Stimulated activated CD8-positive, alpha-beta memory T cell treated with anti-CD3 and anti-CD28 coated beads, Interleukin-2, amount 100 ng/mL, for 48 hours (primary cell): ENCODE measurements at regions not wholly inside any gene's neighbourhood (a gene's known extent, or its start where the extent isn't known, plus 50 kb on each side); places are given as distances from the start of the nearest gene placed in this dataset.

Source experiments
- DNase-seq, 2 donors: peaks; one replicate each; pipeline ENCODE4 v3.0.0-alpha.2; 2020; ENCODE audit warnings: low read depth in 2 of 2

DNA sequence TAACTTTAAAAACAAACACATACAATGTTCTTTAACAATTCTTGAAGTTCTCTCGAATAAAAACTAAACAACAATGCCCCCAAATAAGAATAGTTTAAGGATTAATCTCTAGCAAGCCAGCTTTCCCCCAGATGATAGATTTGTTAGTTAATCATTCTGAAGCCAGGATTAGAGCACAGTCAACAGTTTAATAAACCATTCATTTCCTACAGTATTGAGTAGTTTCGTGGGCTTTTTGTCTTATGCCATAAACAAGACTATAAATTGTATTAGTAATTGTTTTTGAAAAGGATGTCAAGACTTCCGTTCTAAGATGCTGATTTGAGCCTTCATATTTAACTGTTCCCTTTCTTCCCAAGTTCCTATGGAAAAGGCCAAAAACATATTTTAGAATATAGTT, 136.6 kb downstream of the PIK3R1 start:
- no peak for DNase-seq

DNA sequence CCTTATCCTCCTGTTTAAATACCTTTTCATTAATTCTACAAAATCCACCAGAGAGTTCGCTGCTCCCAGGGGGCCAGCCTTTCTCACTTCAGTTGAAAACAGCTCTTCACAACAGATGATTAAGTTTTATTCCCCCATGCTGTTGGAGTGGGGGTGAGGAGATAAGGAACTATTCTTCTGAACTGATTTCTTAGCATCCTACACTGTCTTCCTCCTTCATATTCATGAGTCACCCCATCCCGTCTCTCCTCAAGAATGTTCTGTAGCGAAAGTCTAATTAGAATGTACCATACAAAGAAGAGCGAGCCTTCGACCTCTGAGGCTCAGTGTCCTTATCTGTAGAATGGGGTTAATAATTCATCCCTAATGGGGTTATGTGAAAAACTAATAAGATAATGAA, 138.0 kb downstream of the PIK3R1 start:
- no peak for DNase-seq

DNA sequence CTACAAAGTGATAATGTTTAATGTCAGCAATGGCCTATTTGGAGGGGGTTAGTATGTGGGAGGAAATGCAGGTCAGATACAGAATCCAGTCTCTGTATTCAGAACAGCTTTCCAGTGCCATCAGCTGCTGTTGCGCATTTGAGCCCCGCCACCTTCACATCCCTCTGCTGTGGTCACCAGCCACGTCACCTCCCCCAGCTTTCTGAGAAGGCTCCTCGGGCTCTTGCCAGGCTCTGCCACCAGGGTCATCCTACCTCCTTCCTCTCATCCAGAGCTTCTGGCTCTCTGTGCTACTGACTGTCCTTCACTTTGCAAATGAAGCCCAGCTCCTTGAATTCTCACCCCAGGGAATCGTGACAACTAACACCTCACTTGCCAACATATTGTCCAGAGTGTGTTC, 138.8 kb downstream of the PIK3R1 start:
- no peak for DNase-seq

DNA sequence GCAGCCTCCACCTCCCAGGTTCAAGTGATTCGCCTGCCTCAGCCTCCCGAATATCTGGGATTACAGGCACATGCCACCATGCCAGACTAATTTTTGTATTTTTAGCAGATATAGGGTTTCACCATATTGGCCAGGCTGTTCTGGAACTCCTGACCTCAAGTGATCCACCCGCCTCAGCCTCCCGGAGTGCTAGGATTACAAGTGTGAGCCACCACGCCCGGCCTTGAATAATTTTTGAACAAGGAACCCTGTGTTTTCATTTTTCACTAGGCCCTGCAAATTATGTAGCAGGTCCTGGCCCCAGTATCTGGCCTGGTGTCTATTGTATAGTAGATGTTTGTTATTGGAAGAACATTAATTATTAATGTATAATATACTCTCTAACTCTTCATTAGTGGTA, 140.7 kb downstream of the PIK3R1 start:
- no peak for DNase-seq

DNA sequence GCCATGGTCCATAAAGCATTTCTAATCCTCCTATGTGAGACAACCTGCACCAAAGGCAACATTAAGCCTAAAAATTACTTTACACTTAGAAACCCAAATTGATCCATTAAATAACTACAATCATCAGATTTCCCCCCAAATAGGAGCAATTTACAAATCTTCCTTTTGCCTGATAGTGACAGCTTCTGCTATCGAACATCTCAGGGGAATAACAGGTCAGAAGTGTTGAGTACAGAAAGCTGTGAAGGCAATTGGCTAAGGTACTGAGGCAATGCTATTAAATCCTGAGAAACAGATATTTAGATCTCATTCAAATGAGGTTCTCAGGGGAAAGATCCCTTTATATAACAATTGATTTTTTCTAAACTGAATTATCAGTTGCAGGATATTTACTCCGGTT, 141.1 kb downstream of the PIK3R1 start:
- DNase-seq: no peak

DNA sequence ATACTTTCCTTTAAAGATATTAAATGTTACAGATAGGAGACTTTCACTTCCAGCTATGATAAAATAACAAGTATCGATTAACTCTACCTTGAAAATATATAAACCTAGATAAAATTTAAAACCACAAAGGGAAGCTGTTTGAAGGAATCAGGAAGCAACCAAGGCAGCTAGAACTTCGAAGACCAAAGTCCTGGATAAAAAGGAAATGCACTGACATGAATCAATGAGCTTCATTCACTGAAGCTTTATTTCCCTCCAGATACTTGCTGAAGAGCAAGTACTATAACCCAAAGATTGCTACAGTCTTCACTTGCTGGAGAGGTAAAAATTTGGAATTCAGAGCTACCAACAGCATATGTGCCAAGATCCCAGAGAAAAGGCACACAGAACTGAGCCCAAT, 144.1 kb downstream of the PIK3R1 start:
- no peak for DNase-seq

DNA sequence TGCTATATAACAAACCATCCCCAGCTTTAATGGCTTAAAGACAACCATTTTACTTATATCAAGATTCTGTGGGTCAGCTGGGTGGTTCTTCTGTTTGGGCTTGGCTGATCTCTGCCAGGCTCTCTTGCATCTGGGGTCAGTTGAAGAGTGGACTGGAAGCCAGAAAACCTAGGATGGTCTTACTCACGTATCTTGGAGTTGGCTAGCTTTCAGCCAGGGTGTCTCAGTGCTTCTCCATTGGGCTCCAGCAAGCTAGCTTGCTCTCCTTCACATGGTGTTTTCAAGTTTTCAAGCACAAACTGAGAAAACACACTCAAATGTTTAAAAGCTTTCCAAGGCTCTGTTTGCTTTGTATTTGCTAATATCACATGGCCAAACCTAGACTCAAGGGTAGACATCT, 146.8 kb downstream of the PIK3R1 start:
- DNase-seq: no peak

DNA sequence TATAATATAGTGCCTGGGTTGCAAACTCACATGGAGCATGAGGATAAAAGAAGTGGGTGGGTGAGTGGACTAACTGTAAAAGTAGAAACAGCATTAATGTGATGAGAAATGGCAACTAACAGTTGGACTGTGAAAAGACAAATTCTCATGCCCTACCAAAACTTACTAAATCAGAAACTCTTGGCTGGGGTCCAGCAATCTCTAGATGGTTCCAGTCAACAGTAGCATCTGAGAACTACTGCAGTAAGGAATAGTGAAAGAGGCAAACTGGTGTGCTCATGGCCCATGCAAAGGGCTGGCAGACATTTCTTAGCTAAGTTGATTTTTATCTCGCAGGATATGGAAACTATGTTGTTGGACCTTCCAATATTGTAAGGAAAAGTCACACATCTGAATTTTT, 150.3 kb downstream of the PIK3R1 start:
- DNase-seq: no peak

DNA sequence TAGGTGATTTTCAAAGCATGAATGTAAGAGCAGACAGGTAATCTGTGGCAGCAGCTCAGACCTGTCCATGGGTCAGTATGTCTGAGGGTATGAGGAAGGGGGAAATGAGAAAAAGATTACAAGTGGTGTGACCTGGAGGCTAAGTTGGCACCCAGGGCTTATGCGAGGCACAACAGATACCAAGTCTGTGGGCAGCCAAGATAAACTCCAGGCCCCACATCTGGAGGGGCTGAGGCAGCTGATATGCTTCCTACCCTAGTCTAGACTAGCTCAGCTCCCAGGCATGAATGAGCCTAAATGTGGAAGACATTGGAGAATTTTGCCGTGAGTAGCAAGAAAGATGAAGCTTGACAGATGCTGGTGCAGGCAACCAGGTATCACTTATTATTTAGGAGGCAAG, 151.7 kb downstream of the PIK3R1 start:
- no peak for DNase-seq

DNA sequence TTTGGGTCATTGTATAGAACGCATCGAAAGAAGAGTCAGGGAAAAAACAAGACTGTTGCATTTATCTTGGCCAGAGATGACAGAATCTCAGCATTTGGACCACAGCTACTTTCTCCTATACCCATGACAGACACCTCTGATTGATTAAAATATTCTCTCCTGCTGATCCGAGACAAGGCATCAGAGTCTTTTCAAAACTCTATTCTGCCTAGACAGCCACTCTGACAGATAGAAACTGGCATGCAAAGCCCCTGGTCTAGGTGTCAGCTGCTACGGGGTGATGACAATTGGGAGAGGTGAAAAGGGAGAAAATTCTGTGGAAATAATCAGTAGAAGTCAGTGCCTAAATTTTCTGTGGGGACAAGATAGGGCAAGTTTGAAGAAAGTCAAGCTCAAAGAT, 152.2 kb downstream of the PIK3R1 start:
- DNase-seq: no peak

DNA sequence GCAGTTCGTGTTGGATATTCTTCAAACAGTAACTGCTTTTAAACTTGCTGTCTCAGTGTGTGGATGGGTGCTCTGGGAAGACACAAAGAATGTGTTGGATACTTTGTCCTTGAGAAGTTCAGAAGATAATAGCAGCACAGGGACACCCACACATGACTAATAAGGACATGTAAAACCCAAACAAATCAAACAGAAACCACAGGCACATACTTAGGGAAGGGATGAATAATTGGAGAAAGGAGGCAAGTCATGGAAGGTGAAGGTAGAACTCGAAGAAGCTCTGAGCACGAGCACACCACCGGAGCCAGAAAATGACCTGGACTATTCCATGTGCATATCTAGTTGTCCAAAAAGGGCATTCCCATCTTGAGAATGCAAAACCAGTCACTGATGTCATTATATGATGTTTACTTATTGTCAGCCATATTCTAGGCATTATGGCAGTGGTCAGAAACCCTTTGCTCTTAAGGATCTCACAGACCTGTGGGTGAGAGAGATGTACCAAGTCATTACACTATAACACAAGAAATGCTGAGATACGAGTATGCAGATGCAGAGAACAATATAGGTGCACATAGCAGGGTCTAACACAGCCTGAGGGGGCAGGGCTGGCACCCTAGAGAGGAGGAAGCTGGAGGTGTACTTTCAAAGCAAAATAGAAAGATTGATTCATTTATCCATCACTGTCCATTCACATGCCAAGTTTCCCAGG, 152.9 kb downstream of the PIK3R1 start:
- DNase-seq: no peak

DNA sequence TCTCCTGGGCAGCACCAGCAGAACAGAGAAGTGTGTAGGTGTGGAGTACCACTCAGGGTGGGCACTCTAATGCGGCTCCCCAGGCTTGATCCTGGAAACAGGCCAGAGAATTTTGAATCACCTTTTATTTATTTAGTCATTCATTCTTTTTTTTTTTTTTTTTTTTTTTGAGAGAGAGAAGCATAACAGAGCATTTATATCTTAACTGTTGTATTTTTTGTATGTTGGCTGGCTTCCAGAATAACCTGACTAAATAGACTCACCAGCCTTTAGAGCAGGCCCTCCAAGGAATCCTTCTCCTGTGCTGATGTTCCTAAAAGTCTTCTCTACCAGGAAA, 153.4 kb downstream of the PIK3R1 start:
- no peak for DNase-seq

DNA sequence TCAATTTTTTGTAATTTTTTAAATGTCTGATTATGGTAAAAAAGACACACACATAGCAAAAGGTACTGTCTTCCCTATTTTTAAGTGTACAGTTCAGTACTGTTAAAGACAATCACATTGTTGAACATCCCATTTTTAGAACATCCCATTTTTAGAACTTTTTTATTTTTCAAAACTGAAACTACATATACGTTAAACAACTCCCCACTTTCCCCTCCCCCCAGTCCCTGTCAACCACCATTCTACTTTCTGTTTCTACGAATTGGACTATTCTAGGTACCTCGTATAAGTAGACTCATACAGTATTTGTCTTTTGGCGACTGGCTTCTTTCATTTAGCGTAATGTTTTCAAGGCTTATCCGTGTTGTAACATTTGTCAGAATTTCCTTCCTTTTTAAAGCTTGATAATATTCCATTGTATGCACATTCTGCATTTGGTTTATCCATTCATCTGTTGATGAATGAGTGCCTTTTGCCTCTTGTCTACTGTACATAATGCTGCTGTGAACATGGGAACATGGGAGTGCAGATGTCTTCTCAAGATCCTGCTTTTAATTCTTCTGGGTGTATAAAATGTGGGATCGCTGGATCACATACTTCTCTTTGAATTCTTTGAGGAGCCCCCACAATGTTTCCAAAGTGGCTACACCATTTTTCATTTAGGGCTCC, 154.0 kb downstream of the PIK3R1 start:
- DNase-seq: peak; percentile 8 to 26

DNA sequence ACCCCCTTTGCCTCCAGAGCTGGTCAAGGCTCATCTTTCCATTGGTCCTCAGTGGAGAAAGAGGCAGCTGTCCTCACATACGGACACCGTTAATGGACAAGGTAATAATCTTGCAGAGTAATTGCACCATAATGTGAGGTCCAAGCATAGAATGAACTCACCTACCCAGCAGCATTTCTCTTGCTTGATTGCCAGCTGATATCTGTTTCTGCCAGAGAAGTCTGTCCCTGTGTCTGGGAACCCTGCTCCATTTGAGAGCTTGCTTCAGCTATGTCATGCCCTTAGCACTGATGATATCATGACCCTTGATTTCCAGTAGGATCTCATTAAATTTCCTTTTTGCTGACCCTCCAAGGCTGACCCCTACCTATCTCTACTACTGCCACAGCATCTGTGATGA, 154.6 kb downstream of the PIK3R1 start:
- DNase-seq: no peak

DNA sequence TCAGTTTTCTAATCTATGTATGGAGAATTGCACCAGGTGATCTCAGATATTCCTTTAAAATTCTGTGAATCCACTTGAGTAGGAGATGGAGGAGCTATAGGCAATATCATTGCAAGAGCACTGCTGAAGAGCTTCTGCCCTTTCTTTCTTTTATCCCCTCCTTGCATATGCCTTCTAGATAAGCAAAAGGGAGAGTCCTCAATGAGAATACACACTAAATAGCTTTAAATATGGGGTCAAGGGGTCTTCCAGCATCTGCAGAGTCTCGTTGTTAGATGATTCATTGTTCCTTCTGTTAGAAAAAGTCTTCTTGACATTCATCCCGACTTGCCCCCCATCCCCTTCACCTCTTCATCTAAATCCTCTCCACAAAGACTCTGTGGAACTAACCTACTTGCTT, 156.1 kb downstream of the PIK3R1 start:
- DNase-seq: no peak

DNA sequence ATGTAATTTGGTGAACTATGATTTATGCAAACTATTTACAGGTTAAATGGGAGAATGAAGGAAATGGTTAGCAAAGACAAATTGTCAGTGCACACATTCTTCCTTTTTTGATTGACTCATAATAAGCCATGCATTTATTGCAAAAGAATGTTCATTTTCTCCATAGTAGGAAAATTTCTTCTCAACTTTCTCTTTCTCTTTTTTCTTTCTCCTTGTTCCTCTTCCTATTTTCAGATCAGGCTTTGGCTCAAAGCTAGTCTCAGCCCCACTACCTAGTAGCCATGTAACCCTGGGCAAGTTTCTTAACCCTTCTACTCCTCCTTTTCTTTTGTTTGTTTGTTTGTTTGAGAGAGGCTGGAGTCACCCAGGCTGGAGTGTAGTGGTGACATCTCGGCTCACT, 156.6 kb downstream of the PIK3R1 start:
- no peak for DNase-seq

DNA sequence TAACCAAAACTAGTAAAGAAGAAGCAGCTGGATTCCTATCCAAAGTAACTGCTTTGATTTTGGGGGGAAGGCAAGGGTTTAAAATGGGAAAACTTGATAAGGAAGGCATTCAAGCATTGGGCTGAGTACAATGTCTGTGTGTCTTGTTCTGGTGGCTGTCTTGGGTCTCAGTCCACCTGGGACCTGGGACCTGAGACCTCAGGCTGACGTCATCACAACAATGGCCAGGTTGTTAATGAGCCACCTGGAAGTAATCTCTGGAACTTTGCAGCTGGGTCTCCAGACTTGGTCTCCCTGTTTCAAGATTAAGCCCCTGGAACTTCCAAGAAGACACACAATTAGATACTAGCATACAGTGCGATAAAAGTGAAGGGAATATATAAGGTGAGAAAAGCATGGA, 157.5 kb downstream of the PIK3R1 start:
- no peak for DNase-seq

DNA sequence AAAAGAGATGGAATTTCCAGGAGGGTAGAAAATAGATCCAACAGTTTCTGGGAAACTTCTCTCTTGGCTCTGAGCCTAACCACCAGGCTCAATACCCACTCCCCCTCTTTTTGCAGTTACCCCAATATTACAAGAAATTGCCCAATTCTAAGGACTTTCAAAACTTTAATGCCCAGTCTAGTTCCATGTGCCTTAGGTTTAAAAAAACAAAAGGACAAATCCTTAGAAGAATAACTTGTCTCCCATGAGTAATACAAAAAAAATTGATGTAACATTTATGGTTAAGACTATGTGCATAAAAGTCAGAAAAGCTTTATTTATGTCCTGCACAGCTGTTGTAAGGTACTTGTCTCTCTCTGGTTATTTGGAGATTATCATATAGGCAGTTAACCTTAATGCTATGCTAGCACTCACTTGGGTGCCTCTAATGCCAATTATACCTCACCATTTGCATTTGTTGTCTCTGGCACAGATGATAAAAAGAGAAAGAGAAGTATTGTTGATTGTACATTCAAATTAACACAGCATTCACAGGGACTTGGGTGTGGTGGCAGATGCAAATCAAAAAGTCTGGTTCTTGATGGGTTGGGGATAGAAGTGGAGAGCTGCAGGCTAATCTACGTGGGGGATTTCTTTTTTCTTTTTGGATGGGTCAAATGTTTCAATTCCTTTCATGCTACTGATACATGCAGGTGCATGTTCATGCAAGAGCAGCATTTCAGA, 159.4 kb downstream of the PIK3R1 start:
- DNase-seq: no peak

DNA sequence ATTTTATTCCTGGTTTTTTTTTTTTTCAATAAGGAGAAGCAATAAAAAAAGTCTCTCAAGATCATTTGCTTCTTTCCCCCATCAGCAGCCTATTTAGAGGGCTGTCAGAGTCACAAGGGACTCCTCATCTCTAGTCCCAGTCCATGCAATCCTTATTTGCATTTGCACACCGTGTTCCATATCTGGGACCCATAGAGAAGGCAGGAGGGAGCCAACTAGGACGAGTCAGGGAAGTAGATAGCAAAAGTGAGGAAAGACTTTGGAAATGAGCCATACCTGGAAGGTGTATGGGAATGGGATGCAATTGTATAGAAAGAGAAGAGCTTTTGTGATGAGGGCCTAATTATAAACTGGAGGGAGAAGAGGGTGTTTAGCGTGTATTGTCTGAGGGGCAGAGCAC, 160.0 kb downstream of the PIK3R1 start:
- no peak for DNase-seq

DNA sequence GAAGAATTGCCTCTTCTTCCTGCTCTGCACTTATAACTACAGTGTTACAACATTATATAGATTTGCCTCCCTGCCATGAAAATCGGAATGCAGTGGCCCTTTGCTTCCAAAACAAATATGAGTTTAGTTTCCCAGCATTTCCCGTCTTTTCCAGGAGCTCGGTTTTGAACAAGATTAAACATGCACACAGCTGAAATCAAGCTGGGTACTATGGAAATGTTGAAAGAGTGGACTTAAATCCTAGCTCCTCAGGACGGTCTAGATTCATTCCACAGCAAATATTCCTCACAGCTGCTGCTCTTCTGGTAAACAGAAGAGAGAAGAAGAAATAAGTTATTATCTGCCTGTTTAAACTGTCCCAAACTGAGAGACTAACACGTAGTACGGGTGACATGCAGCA, 161.4 kb downstream of the PIK3R1 start:
- no peak for DNase-seq

DNA sequence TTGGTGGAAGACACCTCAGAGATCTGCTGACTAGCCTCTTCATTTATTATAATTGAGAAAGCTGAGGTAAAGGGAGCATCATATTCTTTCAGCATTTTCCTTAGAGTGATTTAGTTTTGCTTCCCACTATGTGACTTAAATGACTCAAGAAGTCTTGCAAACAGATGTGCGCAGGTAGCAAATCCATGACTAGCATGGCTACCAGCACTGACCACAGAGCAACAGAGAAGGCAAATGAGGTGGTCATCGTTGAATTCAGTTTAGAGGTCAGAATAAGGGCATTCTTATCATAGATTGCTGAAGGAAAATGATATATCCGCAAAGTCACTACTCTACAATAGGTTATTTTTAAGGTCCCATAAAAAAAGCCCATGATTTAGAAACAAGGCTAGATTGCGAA, 162.2 kb downstream of the PIK3R1 start:
- no peak for DNase-seq

DNA sequence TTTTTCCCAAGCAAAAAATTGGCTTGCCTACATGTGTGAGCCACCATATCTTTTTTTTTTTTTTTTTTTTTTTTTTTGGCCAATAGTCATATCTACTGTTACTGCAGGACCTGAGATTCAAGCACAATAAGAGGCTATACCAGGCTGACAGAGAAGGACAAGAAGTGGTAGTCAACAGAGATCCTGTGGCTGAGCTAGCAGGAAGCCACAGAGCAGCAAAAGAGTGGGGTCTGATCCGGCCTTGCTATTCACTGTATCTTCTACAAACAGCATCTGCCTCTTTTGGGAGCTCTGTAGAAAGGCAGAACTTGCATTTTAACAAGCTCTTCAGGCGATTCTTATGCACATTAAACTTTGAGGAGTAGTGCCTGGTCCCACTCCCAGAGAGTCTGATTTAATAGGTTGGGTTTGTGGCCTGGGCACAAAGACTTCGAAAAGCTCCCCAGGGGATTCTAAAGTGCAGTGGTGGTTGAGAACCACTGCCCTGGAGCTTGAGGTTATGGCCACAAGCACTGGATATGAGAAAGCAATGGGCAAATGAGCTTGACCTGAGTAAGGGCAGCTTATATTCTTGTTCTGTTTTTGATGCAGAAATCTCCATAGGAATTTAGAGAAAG, 162.8 kb downstream of the PIK3R1 start:
- DNase-seq: no peak
